ENCODE measurements at regions not wholly inside any gene's neighbourhood (a gene's known extent, or its start where the extent isn't known, plus 50 kb on each side); places are given as distances from the start of the nearest gene placed in this dataset.

DNA sequence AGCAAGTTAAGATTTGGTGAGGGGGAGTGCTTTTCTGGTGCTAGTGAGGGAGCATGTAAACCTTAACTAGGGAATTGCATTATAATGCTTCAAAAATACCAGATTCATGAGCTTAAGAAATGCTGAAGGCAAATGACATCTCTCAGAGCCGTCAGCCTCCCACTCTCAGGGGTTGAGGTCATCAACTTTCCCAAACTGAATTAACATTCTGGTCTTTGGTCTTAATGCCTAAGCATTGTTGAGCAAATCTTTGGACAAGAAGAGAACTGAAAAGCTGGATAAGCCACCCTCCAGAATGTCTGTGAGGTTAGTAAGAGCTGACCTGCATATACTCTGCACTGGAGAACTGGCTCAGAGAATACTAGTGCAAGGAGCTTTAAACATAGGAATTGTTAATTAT is 124.9 kb upstream of the GAP43 start:
- in situ Hi-C loops (cut with MboI; ENCODE audit: low pct_ligation_motif_present in 1 of 4, low pct_unique_long_range_greater_than_20kb in 1 of 4, low sequenced_read_pairs in 3 of 4), result no loop called here
- no peaks in the 10 kb centered on the region for H3K4me1 ChIP-seq
- 67 to 77% methylated on average over 1 of the region's 1 CpG for WGBS, 2 donors (ENCODE audit: low coverage in 1 of 2)

DNA sequence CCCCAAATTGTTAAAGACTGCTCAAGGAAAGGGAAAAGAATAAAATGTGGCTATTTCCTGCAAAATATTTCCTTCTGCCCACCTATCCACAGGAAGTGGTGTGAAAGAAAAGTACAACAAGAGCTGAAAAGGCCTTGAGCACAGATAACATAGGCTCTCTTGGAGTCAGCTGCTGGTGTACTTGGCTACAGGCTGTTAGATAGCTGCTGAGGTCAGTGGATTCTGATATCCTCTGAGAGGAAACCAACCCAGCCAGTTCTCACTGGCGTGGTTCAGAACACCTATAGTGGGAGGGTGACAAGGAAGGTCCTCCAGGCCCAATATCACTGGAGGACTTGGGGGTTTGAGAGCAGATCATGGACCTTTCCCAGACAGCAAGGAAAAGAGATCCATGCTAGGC is 124.4 kb upstream of the GAP43 start:
- Histone ChIP-seq H3K27me3 (no peaks in the 10 kb centered on the region), H3K9me3 (no peaks in the 10 kb centered on the region), H3K36me3 (no peaks in the 10 kb centered on the region), H3K4me3 (no peak overlapping the region), H3K4me1 (no peaks in the 10 kb centered on the region), H3K27ac (no peak overlapping the region)
- TF ChIP-seq POLR2A (IDR thresholded peaks at IDR 0.05) (no peak), EP300 (IDR thresholded peaks at IDR 0.05; ENCODE audit: low read depth) (no peak), CTCF (IDR thresholded peaks at IDR 0.05) (no peak), POLR2AphosphoS5 (IDR thresholded peaks at IDR 0.05) (no peak)
- in situ Hi-C loops (cut with MboI; ENCODE audit: low pct_ligation_motif_present in 1 of 4, low pct_unique_long_range_greater_than_20kb in 1 of 4, low sequenced_read_pairs in 3 of 4), result no loop called here
- no peak for DNase-seq
- WGBS, 2 donors (ENCODE audit: low coverage in 1 of 2), result 63 to 80% methylated on average over 1 of the region's 1 CpG
- intact Hi-C loops (cut with DNase I; ENCODE audit: low total_unique reads), result no loop called here

More for the DNA sequence above, 124.9 kb upstream of the GAP43 start:
- intact Hi-C loops (cut with DNase I; ENCODE audit: low total_unique reads), result no loop called here
- no peak overlapping the region for H3K27ac ChIP-seq
- no peaks in the 10 kb centered on the region for H3K36me3 ChIP-seq
- H3K4me3 ChIP-seq, result no peak overlapping the region
- H3K9me3 ChIP-seq, result no peaks in the 10 kb centered on the region
- TF ChIP-seq EP300 (IDR thresholded peaks at IDR 0.05; ENCODE audit: low read depth), result no peak
- TF ChIP-seq POLR2AphosphoS5 (IDR thresholded peaks at IDR 0.05), result no peak
- TF ChIP-seq POLR2A (IDR thresholded peaks at IDR 0.05), result no peak
- no peak for TF ChIP-seq CTCF (IDR thresholded peaks at IDR 0.05)
- no peak for DNase-seq
- H3K27me3 ChIP-seq, result no peaks in the 10 kb centered on the region

DNA sequence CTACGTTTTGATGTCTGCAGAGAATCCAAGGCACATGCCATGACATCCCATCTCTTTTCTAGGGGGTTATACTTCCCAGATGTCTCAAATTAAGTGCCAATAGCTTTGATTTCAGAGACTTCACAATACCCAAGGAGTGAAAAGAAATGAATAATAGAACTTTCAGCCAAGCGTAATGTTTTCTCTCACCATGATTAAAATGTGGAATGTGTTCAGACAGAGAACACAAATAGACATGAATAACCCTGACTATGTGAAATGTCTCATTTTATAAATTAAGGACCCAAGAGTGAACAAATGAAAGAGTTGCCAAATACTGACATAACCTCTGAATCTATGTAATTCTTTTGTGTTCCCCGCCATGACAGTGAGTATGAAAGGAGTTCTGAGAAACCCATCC is 123.6 kb upstream of the GAP43 start:
- in situ Hi-C loops (cut with MboI; ENCODE audit: low pct_ligation_motif_present in 1 of 4, low pct_unique_long_range_greater_than_20kb in 1 of 4, low sequenced_read_pairs in 3 of 4), result no loop called here

GRCh38 chr3:115500795-115501194 is 122.5 kb upstream of the GAP43 start:
- no peak overlapping the region for H3K4me3 ChIP-seq
- H3K4me1 ChIP-seq, result no peaks in the 10 kb centered on the region
- intact Hi-C loops (cut with DNase I; ENCODE audit: low total_unique reads), result no loop called here
- TF ChIP-seq CTCF (IDR thresholded peaks at IDR 0.05), result no peak
- no peak for TF ChIP-seq EP300 (IDR thresholded peaks at IDR 0.05; ENCODE audit: low read depth)
- TF ChIP-seq POLR2A (IDR thresholded peaks at IDR 0.05), result no peak
- no peak for TF ChIP-seq POLR2AphosphoS5 (IDR thresholded peaks at IDR 0.05)
- DNase-seq, result no peak
- H3K9me3 ChIP-seq, result no peaks in the 10 kb centered on the region
- in situ Hi-C loops (cut with MboI; ENCODE audit: low pct_ligation_motif_present in 1 of 4, low pct_unique_long_range_greater_than_20kb in 1 of 4, low sequenced_read_pairs in 3 of 4), result no loop called here
- no peaks in the 10 kb centered on the region for H3K36me3 ChIP-seq
- no peaks in the 10 kb centered on the region for H3K27me3 ChIP-seq
- 48 to 58% methylated on average over 2 of the region's 2 CpGs for WGBS, 2 donors (ENCODE audit: low coverage in 1 of 2)
- no peak overlapping the region for H3K27ac ChIP-seq

More for the DNA sequence above, 123.6 kb upstream of the GAP43 start:
- TF ChIP-seq POLR2AphosphoS5 (IDR thresholded peaks at IDR 0.05) (no peak), CTCF (IDR thresholded peaks at IDR 0.05) (no peak), POLR2A (IDR thresholded peaks at IDR 0.05) (no peak), EP300 (IDR thresholded peaks at IDR 0.05; ENCODE audit: low read depth) (no peak)
- H3K4me1 ChIP-seq, result no peaks in the 10 kb centered on the region
- no peak for DNase-seq
- no peak overlapping the region for H3K27ac ChIP-seq
- no peaks in the 10 kb centered on the region for H3K27me3 ChIP-seq
- intact Hi-C loops (cut with DNase I; ENCODE audit: low total_unique reads), result no loop called here
- no peaks in the 10 kb centered on the region for H3K9me3 ChIP-seq
- no peaks in the 10 kb centered on the region for H3K36me3 ChIP-seq
- WGBS, 2 donors (ENCODE audit: low coverage in 1 of 2), result 92 to 93% methylated on average over 2 to 3 of the region's 3 CpGs
- H3K4me3 ChIP-seq, result no peak overlapping the region
